OCI-LY7 (cell line): ENCODE measurements at regions not wholly inside any gene's neighbourhood (a gene's known extent, or its start where the extent isn't known, plus 50 kb on each side); places are given as distances from the start of the nearest gene placed in this dataset.

ENCODE experiments used
- BruUV-seq: library from RNA; stranded (reverse); fragments of 400-500 nt; replicated peaks from 2 replicates; lab custom pipeline; 2021; lab: Mats Ljungman, UMichigan
- CTCF ChIA-PET: fragments of 300-600 bp; sonication (Branson Sonifier 250); formaldehyde crosslinking; loops from one replicate; lab custom pipeline; 2022; ENCODE audit warnings: antibody characterized with exemption; ENCODE audit not compliant: unreplicated experiment; lab: Charles Lee
- POLR2A ChIA-PET: fragments of 300-600 bp; sonication (Branson Sonifier 250); formaldehyde crosslinking; loops from one replicate; lab custom pipeline; 2022; ENCODE audit warnings: antibody characterized with exemption; lab: Charles Lee
- DNase-seq: peaks from one replicate; pipeline ENCODE4 v3.0.0-alpha.2; 2015; ENCODE audit warnings: low spot score
- H2AFZ ChIP-seq: fragments of 200-600 bp; sonication (generic), shearing (Covaris generic); 2 replicates; pipeline ENCODE4 v1.6.1; 2014; ENCODE audit warnings: mild to moderate bottlenecking, antibody characterized with exemption, low read length, moderate library complexity
- H3K27ac ChIP-seq: fragments of 200-600 bp; sonication (generic); 2 replicates; pipeline ENCODE4 v1.5.1; 2014; ENCODE audit warnings: mixed run types, low read depth, mild to moderate bottlenecking, moderate library complexity, low read length, inconsistent platforms; ENCODE audit not compliant: poor library complexity, severe bottlenecking
- H3K36me3 ChIP-seq: fragments of 200-600 bp; sonication (generic); 2 replicates; pipeline ENCODE4 v1.6.1; 2014; ENCODE audit warnings: mild to moderate bottlenecking, antibody characterized with exemption, low read length, moderate library complexity, mixed read lengths; ENCODE audit not compliant: insufficient read depth
- H3K4me1 ChIP-seq: fragments of 200-600 bp; sonication (generic); 2 replicates; pipeline ENCODE4 v1.5.1; 2014; ENCODE audit warnings: mild to moderate bottlenecking, low read length; ENCODE audit not compliant: insufficient read depth, poor library complexity, severe bottlenecking
- H3K4me2 ChIP-seq: fragments of 200-600 bp; sonication (generic); 2 replicates; pipeline ENCODE4 v1.6.1; 2014; ENCODE audit warnings: mild to moderate bottlenecking, low read length
- H3K4me3 ChIP-seq: fragments of 200-600 bp; sonication (generic); 2 replicates; pipeline ENCODE4 v1.5.1; 2014; ENCODE audit warnings: mild to moderate bottlenecking, low read depth, low read length; ENCODE audit not compliant: poor library complexity, severe bottlenecking
- H3K79me2 ChIP-seq: fragments of 200-600 bp; sonication (generic); 2 replicates; pipeline ENCODE4 v1.6.1; 2016; ENCODE audit warnings: low read depth, mild to moderate bottlenecking, low read length, moderate library complexity, mixed read lengths; ENCODE audit not compliant: insufficient read depth
- H3K9me2 ChIP-seq: fragments of 200-600 bp; sonication (generic); 2 replicates; pipeline ENCODE4 v1.6.1; 2016; ENCODE audit warnings: mild to moderate bottlenecking, low read length, mixed read lengths; ENCODE audit not compliant: insufficient read depth
- H3K9me3 ChIP-seq: fragments of 200-600 bp; sonication (generic); 2 replicates; pipeline ENCODE4 v1.6.1; 2014; ENCODE audit warnings: mild to moderate bottlenecking, mixed run types, low read length, mixed read lengths
- H4K20me1 ChIP-seq: fragments of 200-600 bp; sonication (generic); 2 replicates; pipeline ENCODE4 v1.6.1; 2014; ENCODE audit warnings: mild to moderate bottlenecking, antibody characterized with exemption, low read length, moderate library complexity, mixed read lengths; ENCODE audit not compliant: insufficient read depth
- CTCF ChIP-seq: fragments of 200-600 bp; sonication (generic); conservative IDR thresholded peaks from 2 replicates; pipeline ENCODE4 v1.5.1; 2014; ENCODE audit warnings: mild to moderate bottlenecking, antibody characterized with exemption, low read length, moderate library complexity, mixed read lengths
- EZH2phosphoT487 ChIP-seq: fragments of 200-600 bp; sonication (generic); IDR thresholded peaks from 2 replicates; pipeline ENCODE4 v1.6.1; 2018; ENCODE audit warnings: low read depth, borderline replicate concordance, mild to moderate bottlenecking, mixed run types, antibody characterized with exemption, low read length, moderate library complexity, mixed read lengths
- intact Hi-C: fragments of 100-400 bp; cut with micrococcal nuclease; formaldehyde crosslinking; loops from one replicate; pipeline ENCODE4 v1.10.0; 2022; ENCODE audit not compliant: unreplicated experiment

- no peaks in the 10 kb centered on the region for H3K9me2 ChIP-seq
- no peak overlapping the region for H3K4me3 ChIP-seq
- no peak for DNase-seq
- intact Hi-C loops: no loop called here
- no peaks in the 10 kb centered on the region for H3K4me1 ChIP-seq
- BruUV-seq: no TSS peak
- POLR2A ChIA-PET: interaction anchor here (0.7 kb wide), 1 partner anchor 907 kb away, joined by 3 read pairs; no protein-coding TSS in a partner anchor
- no peaks in the 10 kb centered on the region for H3K9me3 ChIP-seq
- H3K79me2 ChIP-seq: no peaks in the 10 kb centered on the region
- H3K4me2 ChIP-seq: no peak overlapping the region
- CTCF ChIA-PET: no interaction called here
- no peaks in the 10 kb centered on the region for H3K36me3 ChIP-seq
- no peak overlapping the region for H3K27ac ChIP-seq
- TF ChIP-seq EZH2phosphoT487: no peak
- TF ChIP-seq CTCF: no peak
- H4K20me1 ChIP-seq: no peaks in the 10 kb centered on the region
- H2AFZ ChIP-seq: no peak overlapping the region
Observed at GRCh38 chr11:28632338-28632737, 524.1 kb downstream of the METTL15 start.

GRCh38 chr11:28631148-28631547, 523.0 kb downstream of the METTL15 start:
- Histone ChIP-seq H3K9me3 (no peaks in the 10 kb centered on the region), H3K36me3 (no peaks in the 10 kb centered on the region), H2AFZ (no peak overlapping the region), H3K4me1 (no peaks in the 10 kb centered on the region), H3K4me2 (no peak overlapping the region), H3K79me2 (no peaks in the 10 kb centered on the region), H4K20me1 (no peaks in the 10 kb centered on the region), H3K27ac (no peak overlapping the region), H3K4me3 (no peak overlapping the region), H3K9me2 (no peaks in the 10 kb centered on the region)
- intact Hi-C loops: no loop called here
- DNase-seq: no peak
- POLR2A ChIA-PET: no interaction called here
- CTCF ChIA-PET: no interaction called here
- TF ChIP-seq EZH2phosphoT487 (no peak), CTCF (no peak)
- no TSS peak for BruUV-seq

GRCh38 chr11:28629235-28629634, 521.0 kb downstream of the METTL15 start:
- ChIA-PET POLR2A (interaction anchor here (0.6 to 1.2 kb wide), 2 partner anchors 51 to 626 kb away, joined by 3 read pairs; no protein-coding TSS in a partner anchor), CTCF (no interaction called here)
- no peaks in the 10 kb centered on the region for H3K36me3 ChIP-seq
- no TSS peak for BruUV-seq
- no peaks in the 10 kb centered on the region for H3K79me2 ChIP-seq
- H3K4me2 ChIP-seq: no peak overlapping the region
- intact Hi-C loops: no loop called here
- H3K9me3 ChIP-seq: no peaks in the 10 kb centered on the region
- no peak overlapping the region for H3K27ac ChIP-seq
- TF ChIP-seq EZH2phosphoT487: no peak
- TF ChIP-seq CTCF: no peak
- DNase-seq: no peak
- no peaks in the 10 kb centered on the region for H3K4me1 ChIP-seq
- H4K20me1 ChIP-seq: no peaks in the 10 kb centered on the region
- H3K9me2 ChIP-seq: no peaks in the 10 kb centered on the region
- H3K4me3 ChIP-seq: no peak overlapping the region
- H2AFZ ChIP-seq: no peak overlapping the region
